HL-60 (cell line): ENCODE measurements at regions not wholly inside any gene's neighbourhood (a gene's known extent, or its start where the extent isn't known, plus 50 kb on each side); places are given as distances from the start of the nearest gene placed in this dataset.

Source experiments
- POLR2AphosphoS5 ChIP-seq: IDR thresholded peaks from 2 replicates; pipeline ENCODE4 v1.6.1; 2012; ENCODE audit warnings: low read depth
- TF ChIP-seq, protein P1 (sequence below): IDR thresholded peaks from one replicate; pipeline ENCODE4 v1.5.1; 2011; ENCODE audit warnings: low read length, control low read depth, inconsistent platforms; ENCODE audit not compliant: insufficient read depth

GRCh38 chr11:95545116-95545875 lies 244.3 kb downstream of the FAM76B start:
- TF ChIP-seq, protein P1, sequence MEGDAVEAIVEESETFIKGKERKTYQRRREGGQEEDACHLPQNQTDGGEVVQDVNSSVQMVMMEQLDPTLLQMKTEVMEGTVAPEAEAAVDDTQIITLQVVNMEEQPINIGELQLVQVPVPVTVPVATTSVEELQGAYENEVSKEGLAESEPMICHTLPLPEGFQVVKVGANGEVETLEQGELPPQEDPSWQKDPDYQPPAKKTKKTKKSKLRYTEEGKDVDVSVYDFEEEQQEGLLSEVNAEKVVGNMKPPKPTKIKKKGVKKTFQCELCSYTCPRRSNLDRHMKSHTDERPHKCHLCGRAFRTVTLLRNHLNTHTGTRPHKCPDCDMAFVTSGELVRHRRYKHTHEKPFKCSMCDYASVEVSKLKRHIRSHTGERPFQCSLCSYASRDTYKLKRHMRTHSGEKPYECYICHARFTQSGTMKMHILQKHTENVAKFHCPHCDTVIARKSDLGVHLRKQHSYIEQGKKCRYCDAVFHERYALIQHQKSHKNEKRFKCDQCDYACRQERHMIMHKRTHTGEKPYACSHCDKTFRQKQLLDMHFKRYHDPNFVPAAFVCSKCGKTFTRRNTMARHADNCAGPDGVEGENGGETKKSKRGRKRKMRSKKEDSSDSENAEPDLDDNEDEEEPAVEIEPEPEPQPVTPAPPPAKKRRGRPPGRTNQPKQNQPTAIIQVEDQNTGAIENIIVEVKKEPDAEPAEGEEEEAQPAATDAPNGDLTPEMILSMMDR: no peak
- no peak for TF ChIP-seq POLR2AphosphoS5
